GM23338 (cell line): ENCODE measurements at regions not wholly inside any gene's neighbourhood (a gene's known extent, or its start where the extent isn't known, plus 50 kb on each side); places are given as distances from the start of the nearest gene placed in this dataset.
A peak's percentile ranks its signal among the peaks of the same experiment; 100 is the strongest.

Source experiments
- ATAC-seq: fragments of 200-7000 bp; cut with Tn5 transposase; 3 replicates; pipeline ENCODE4 v1.9.1; 2020
- DNase-seq: peaks from one replicate; pipeline ENCODE4 v3.0.0-alpha.2; 2015; ENCODE audit warnings: low spot score
- H2AFZ ChIP-seq: fragments of 200-600 bp; sonication (generic); 2 replicates; pipeline ENCODE4 v1.8.0; 2016; ENCODE audit warnings: antibody characterized with exemption, mild to moderate bottlenecking, moderate library complexity
- H3F3A ChIP-seq: fragments of 200-600 bp; sonication (generic); replicated peaks from 2 replicates; pipeline ENCODE4 v1.8.0; 2017; ENCODE audit warnings: antibody characterized with exemption, mixed run types, low read depth
- H3K27ac ChIP-seq: fragments of 200-600 bp; sonication (generic); 2 replicates; pipeline ENCODE4 v1.6.1; 2016; ENCODE audit warnings: low read depth
- H3K27me3 ChIP-seq: fragments of 200-600 bp; sonication (generic); 2 replicates; pipeline ENCODE4 v1.8.0; 2016; ENCODE audit warnings: mild to moderate bottlenecking, mixed run types, moderate library complexity; ENCODE audit not compliant: insufficient read depth
- H3K36me3 ChIP-seq: fragments of 200-600 bp; sonication (generic); 2 replicates; pipeline ENCODE4 v1.8.0; 2016; ENCODE audit warnings: mild to moderate bottlenecking; ENCODE audit not compliant: insufficient read depth
- H3K4me1 ChIP-seq: fragments of 200-600 bp; sonication (generic); 2 replicates; pipeline ENCODE4 v1.8.0; 2016; ENCODE audit warnings: mild to moderate bottlenecking, moderate library complexity; ENCODE audit not compliant: insufficient read depth
- H3K4me2 ChIP-seq: fragments of 200-600 bp; sonication (generic); 2 replicates; pipeline ENCODE4 v1.7.1; 2017; ENCODE audit warnings: mixed run types
- H3K4me3 ChIP-seq: fragments of 200-600 bp; sonication (generic); 2 replicates; pipeline ENCODE4 v1.6.1; 2016; ENCODE audit warnings: mixed run types
- H3K79me2 ChIP-seq: fragments of 200-600 bp; sonication (generic); replicated peaks from 2 replicates; pipeline ENCODE4 v1.8.0; 2017; ENCODE audit warnings: mild to moderate bottlenecking; ENCODE audit not compliant: insufficient read depth
- H3K9me2 ChIP-seq: fragments of 200-600 bp; sonication (generic); 2 replicates; pipeline ENCODE4 v1.8.0; 2017; ENCODE audit not compliant: insufficient read depth
- H4K20me1 ChIP-seq: fragments of 200-600 bp; sonication (generic); replicated peaks from 2 replicates; pipeline ENCODE4 v1.8.0; 2017; ENCODE audit warnings: mild to moderate bottlenecking; ENCODE audit not compliant: insufficient read depth
- H3K27ac Mint-ChIP-seq: 2 replicates; pipeline ENCODE4 v1.8.0; 2020; ENCODE audit warnings: inconsistent platforms, mild to moderate bottlenecking, moderate library complexity, mixed read lengths
- H3K27me3 Mint-ChIP-seq: 3 replicates; pipeline ENCODE4 v1.8.0; 2022; ENCODE audit warnings: low read depth, mild to moderate bottlenecking, moderate library complexity, mixed read lengths, inconsistent platforms; ENCODE audit not compliant: insufficient read depth, poor library complexity
- H3K36me3 Mint-ChIP-seq: 3 replicates; pipeline ENCODE4 v1.8.0; 2021; ENCODE audit warnings: low read depth, mild to moderate bottlenecking, inconsistent platforms, moderate library complexity, mixed read lengths
- H3K4me1 Mint-ChIP-seq: 3 replicates; pipeline ENCODE4 v1.8.0; 2020; ENCODE audit warnings: mild to moderate bottlenecking, inconsistent platforms, mixed read lengths
- H3K4me3 Mint-ChIP-seq: 3 replicates; pipeline ENCODE4 v1.8.0; 2021; ENCODE audit warnings: moderate library complexity, mild to moderate bottlenecking, inconsistent platforms, mixed read lengths
- H3K9me3 Mint-ChIP-seq: 3 replicates; pipeline ENCODE4 v1.8.0; 2020; ENCODE audit warnings: moderate library complexity, mild to moderate bottlenecking, inconsistent platforms, mixed read lengths
- EZH2 ChIP-seq: fragments of 200-600 bp; sonication (generic); IDR thresholded peaks from one replicate; pipeline ENCODE4 v1.8.0; 2017; ENCODE audit warnings: antibody characterized with exemption, mild to moderate bottlenecking, low read depth; ENCODE audit not compliant: unreplicated experiment
- EZH2phosphoT487 ChIP-seq: fragments of 200-600 bp; sonication (generic); IDR thresholded peaks from one replicate; pipeline ENCODE4 v1.8.1; 2018; ENCODE audit warnings: antibody characterized with exemption; ENCODE audit not compliant: unreplicated experiment
- JUNB ChIP-seq: IDR thresholded peaks from one replicate; pipeline ENCODE4 v1.6.1; 2016; ENCODE audit warnings: antibody characterized with exemption; ENCODE audit not compliant: unreplicated experiment
- NANOG ChIP-seq: IDR thresholded peaks from 2 replicates; pipeline ENCODE4 v1.6.1; 2016; ENCODE audit warnings: antibody characterized with exemption, borderline replicate concordance
- POLR2AphosphoS5 ChIP-seq: IDR thresholded peaks from 2 replicates; pipeline ENCODE4 v1.6.1; 2016; ENCODE audit warnings: antibody characterized with exemption, low read depth
- STAT1 ChIP-seq: IDR thresholded peaks from one replicate; pipeline ENCODE4 v1.6.1; 2016; ENCODE audit warnings: antibody characterized with exemption; ENCODE audit not compliant: unreplicated experiment
- ZNF114 ChIP-seq: fragments of 250-450 bp; sonication (Bioruptor Pico); IDR thresholded peaks from 2 replicates; pipeline ENCODE4 v1.5.0; 2020; ENCODE audit warnings: mild to moderate bottlenecking, moderate library complexity
- ZNF331 ChIP-seq: fragments of 250-450 bp; sonication (Bioruptor Pico); IDR thresholded peaks from 2 replicates; pipeline ENCODE4 v1.5.0; 2020; ENCODE audit warnings: low read depth, mild to moderate bottlenecking, moderate library complexity
- TF ChIP-seq, protein P1 (sequence below), 2 experiments: fragments of 200-600 bp in 1 of 2; sonication (generic) in 1 of 2; conservative IDR thresholded peaks; 2 replicates each; pipeline versions ENCODE4 v1.5.1 to v1.6.1; 2016 to 2017; ENCODE audit warnings: antibody characterized with exemption in 2 of 2, low read depth in 2 of 2, mild to moderate bottlenecking in 2 of 2, moderate library complexity in 1 of 2
- TF ChIP-seq, protein P2 (sequence below): IDR thresholded peaks from 2 replicates; pipeline ENCODE4 v1.6.1; 2016; ENCODE audit warnings: antibody characterized with exemption

DNA sequence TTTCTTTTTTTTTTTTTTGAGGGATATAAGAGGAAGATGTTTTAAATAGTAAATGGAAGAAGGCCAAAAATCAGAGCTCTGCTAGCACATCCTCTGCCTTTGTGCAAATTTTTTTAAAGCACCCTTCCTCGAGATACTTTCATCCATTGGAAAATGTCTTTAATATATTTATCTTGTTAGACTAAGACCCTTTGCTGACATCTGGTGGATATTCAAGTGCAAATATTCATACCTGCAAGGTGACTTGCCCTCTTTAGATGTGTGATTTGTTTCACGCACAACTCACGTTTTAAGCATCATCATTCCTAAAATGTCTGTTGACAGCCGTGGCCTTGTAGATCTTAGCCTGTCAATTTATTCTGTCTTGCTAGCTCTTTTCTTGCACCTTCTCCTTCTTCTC is 258.5 kb downstream of the AGTPBP1 start:
- no peak overlapping the region for H3K27ac Mint-ChIP-seq
- H3K27me3 Mint-ChIP-seq: peaks cover 4% of the 10 kb centered on the region
- no peak overlapping the region for H3K27ac ChIP-seq
- H3K4me1 ChIP-seq: no peaks in the 10 kb centered on the region
- no peaks in the 10 kb centered on the region for H3K9me2 ChIP-seq
- no peaks in the 10 kb centered on the region for H3K36me3 ChIP-seq
- TF ChIP-seq, protein P1, sequence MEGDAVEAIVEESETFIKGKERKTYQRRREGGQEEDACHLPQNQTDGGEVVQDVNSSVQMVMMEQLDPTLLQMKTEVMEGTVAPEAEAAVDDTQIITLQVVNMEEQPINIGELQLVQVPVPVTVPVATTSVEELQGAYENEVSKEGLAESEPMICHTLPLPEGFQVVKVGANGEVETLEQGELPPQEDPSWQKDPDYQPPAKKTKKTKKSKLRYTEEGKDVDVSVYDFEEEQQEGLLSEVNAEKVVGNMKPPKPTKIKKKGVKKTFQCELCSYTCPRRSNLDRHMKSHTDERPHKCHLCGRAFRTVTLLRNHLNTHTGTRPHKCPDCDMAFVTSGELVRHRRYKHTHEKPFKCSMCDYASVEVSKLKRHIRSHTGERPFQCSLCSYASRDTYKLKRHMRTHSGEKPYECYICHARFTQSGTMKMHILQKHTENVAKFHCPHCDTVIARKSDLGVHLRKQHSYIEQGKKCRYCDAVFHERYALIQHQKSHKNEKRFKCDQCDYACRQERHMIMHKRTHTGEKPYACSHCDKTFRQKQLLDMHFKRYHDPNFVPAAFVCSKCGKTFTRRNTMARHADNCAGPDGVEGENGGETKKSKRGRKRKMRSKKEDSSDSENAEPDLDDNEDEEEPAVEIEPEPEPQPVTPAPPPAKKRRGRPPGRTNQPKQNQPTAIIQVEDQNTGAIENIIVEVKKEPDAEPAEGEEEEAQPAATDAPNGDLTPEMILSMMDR (conservative IDR thresholded peaks at IDR 0.05; ENCODE audit: low read depth in 2 of 2): peak; percentile 38 to 40; a peak in 3 of 4 replicates
- TF ChIP-seq EZH2phosphoT487 (no peak), POLR2AphosphoS5 (no peak)
- no peaks in the 10 kb centered on the region; the same call in 2 of the 3 replicates for H3K9me3 Mint-ChIP-seq
- 0 out of 2 replicates have a peak overlapping the region, but pooled peaks have one; percentile 49 for H2AFZ ChIP-seq
- no peaks in the 10 kb centered on the region for H3F3A ChIP-seq
- peak; percentile 29 for DNase-seq
- H3K4me3 ChIP-seq: no peak overlapping the region
- no peak overlapping the region for H3K4me3 Mint-ChIP-seq
- H4K20me1 ChIP-seq: no peaks in the 10 kb centered on the region
- no peaks in the 10 kb centered on the region for H3K79me2 ChIP-seq
- no peaks in the 10 kb centered on the region; the same call in 2 of the 3 replicates for H3K36me3 Mint-ChIP-seq
- peaks cover 3% of the 10 kb centered on the region; the same call in 2 of the 3 replicates for H3K4me1 Mint-ChIP-seq
- no peak for ATAC-seq
- H3K4me2 ChIP-seq: no peak overlapping the region
- H3K27me3 ChIP-seq: no peaks in the 10 kb centered on the region

DNA sequence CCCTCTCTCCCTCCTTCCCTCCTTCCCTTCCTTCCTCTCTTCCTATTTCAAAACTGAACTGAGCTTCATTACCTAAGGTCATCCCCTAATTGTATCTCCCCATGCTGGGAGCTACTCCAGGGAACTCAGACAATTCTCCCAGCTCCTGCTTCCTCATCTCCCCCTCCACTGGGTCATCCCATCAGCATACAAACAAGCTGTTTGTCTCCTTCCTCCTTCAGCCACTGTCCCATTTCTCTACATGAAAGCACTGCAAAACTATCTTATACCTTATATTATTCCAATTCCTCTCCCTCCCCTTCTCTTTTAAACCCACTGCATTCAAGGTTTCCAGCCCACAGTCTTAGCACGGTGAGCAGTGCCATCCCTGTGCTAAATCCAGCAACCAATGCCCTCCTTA is 262.4 kb downstream of the AGTPBP1 start:
- Histone ChIP-seq H4K20me1 (no peaks in the 10 kb centered on the region), H3K9me2 (no peaks in the 10 kb centered on the region), H2AFZ (0 out of 2 replicates have a peak overlapping the region, but pooled peaks have one; percentile 72), H3K27ac (no peak overlapping the region), H3K79me2 (no peaks in the 10 kb centered on the region), H3K27me3 (no peaks in the 10 kb centered on the region), H3F3A (no peaks in the 10 kb centered on the region), H3K4me2 (no peak overlapping the region), H3K4me3 (no peak overlapping the region), H3K36me3 (peaks cover 5% of the 10 kb centered on the region), H3K4me1 (no peaks in the 10 kb centered on the region)
- H3K4me1 Mint-ChIP-seq: peaks cover 3% of the 10 kb centered on the region; the same call in 2 of the 3 replicates
- ATAC-seq (no peak), DNase-seq (no peak)
- peaks cover 9% of the 10 kb centered on the region for H3K36me3 Mint-ChIP-seq
- peaks cover 4% of the 10 kb centered on the region for H3K27me3 Mint-ChIP-seq
- peaks cover 18% of the 10 kb centered on the region for H3K9me3 Mint-ChIP-seq
- TF ChIP-seq STAT1 (no peak), NANOG (no peak), JUNB (no peak), POLR2AphosphoS5 (no peak), ZNF331 (CRISPR knock-in tag) (no peak), EZH2phosphoT487 (no peak), EZH2 (no peak), ZNF114 (CRISPR knock-in tag) (no peak)
- TF ChIP-seq, protein P2, sequence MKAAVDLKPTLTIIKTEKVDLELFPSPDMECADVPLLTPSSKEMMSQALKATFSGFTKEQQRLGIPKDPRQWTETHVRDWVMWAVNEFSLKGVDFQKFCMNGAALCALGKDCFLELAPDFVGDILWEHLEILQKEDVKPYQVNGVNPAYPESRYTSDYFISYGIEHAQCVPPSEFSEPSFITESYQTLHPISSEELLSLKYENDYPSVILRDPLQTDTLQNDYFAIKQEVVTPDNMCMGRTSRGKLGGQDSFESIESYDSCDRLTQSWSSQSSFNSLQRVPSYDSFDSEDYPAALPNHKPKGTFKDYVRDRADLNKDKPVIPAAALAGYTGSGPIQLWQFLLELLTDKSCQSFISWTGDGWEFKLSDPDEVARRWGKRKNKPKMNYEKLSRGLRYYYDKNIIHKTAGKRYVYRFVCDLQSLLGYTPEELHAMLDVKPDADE: no peak
- H3K4me3 Mint-ChIP-seq: no peak overlapping the region
- H3K27ac Mint-ChIP-seq: no peak overlapping the region
